Skeletal muscle satellite cell (primary cell): ENCODE measurements at regions not wholly inside any gene's neighbourhood (a gene's known extent, or its start where the extent isn't known, plus 50 kb on each side); places are given as distances from the start of the nearest gene placed in this dataset.
"Not testable (repeated sequence)": the region's sequence is repeated elsewhere in the genome, so short reads cannot be mapped to it uniquely, and the experiment has no call there.

Experiments
- H3K27me3 ChIP-seq: 2 replicates; pipeline ENCODE4 v1.7.0; 2013; ENCODE audit warnings: low read length; ENCODE audit not compliant: control insufficient read depth, insufficient read depth
- H3K36me3 ChIP-seq: 2 replicates; pipeline ENCODE4 v1.7.0; 2013; ENCODE audit warnings: mild to moderate bottlenecking, control low read depth, low read length; ENCODE audit not compliant: insufficient read depth
- H3K4me1 ChIP-seq: 2 replicates; pipeline ENCODE4 v1.7.0; 2013; ENCODE audit warnings: low read length; ENCODE audit not compliant: control insufficient read depth, insufficient read depth
- H3K4me2 ChIP-seq: 2 replicates; pipeline ENCODE4 v1.7.0; 2013; ENCODE audit warnings: mild to moderate bottlenecking, low read length
- H3K4me3 ChIP-seq: 2 replicates; pipeline ENCODE4 v1.7.0; 2013; ENCODE audit warnings: low read length
- H3K9ac ChIP-seq: 2 replicates; pipeline ENCODE4 v1.7.0; 2013; ENCODE audit warnings: mild to moderate bottlenecking, low read depth, low read length, moderate library complexity
- H3K9me3 ChIP-seq: replicated peaks from 2 replicates; pipeline ENCODE4 v1.7.0; 2013; ENCODE audit warnings: mild to moderate bottlenecking, control low read depth, low read length

DNA sequence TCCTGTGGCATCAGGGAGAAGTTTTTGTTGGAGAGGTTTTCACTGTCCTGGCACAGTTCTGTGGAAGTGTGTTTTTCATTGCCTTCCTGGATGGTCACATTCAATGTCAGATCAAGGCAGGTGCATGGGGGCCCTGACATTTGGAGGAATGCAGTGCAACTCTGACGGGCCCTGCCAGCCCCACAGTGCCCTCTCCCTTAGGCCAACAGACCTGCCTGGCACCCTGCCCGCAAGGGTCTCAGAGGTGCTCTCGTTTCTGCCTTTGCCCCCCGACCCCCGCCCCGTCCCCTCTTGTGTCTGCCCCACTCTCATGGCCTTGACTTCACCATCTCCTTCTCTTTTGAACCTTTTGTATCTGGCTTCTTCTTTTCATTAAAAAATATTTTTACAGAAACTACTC, 257.2 kb upstream of the HDAC4 start:
- no peaks in the 10 kb centered on the region for H3K9me3 ChIP-seq
- no peaks in the 10 kb centered on the region for H3K4me1 ChIP-seq
- no peak overlapping the region for H3K9ac ChIP-seq
- H3K4me3 ChIP-seq = no peak overlapping the region
- no peaks in the 10 kb centered on the region for H3K27me3 ChIP-seq
- H3K4me2 ChIP-seq = no peak overlapping the region
- H3K36me3 ChIP-seq = no peaks in the 10 kb centered on the region

DNA sequence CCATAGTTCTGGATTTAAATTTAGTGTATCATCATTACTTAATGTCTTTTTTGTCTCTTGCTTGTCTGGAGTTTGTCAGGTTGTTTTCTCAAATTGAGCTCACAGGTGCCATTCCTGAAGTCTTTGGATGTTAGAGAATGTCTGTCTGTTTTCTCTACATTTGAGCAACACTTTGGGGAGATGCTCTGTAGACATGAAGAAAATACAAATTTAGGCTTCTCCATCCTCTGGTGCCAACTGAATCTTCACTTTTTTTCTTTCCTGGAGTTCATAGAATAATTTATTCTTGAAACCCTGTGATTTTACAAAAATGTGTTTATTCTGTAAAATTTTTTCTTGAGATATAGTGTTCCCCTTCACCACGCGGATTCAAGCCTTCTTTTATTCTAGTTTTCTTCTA, 256.4 kb upstream of the HDAC4 start:
- Histone ChIP-seq H3K36me3 (no peaks in the 10 kb centered on the region), H3K4me1 (no peaks in the 10 kb centered on the region), H3K27me3 (no peaks in the 10 kb centered on the region), H3K4me2 (no peak overlapping the region), H3K4me3 (no peak overlapping the region), H3K9me3 (no peaks in the 10 kb centered on the region), H3K9ac (no peak overlapping the region)

DNA sequence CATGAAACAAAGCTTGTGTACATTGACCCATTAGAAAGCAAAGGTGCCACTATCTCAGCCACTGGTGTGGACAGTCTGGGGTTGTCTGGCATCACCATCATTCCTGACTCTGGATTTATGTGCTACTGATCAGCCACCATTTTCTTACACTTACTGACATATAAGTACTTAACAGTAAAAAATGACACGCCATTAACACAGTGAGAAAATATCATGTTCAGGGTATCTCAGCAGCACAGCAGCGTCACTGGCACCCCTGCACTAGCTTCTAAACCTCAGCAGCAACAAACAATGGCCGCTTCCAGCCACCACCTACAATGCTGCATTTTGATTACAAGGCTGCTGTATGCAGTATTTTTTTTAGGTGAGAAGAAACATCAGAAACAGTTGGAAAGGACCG, 253.4 kb upstream of the HDAC4 start:
- no peak overlapping the region for H3K4me2 ChIP-seq
- no peak overlapping the region for H3K4me3 ChIP-seq
- H3K36me3 ChIP-seq = no peaks in the 10 kb centered on the region
- H3K27me3 ChIP-seq = no peaks in the 10 kb centered on the region
- no peaks in the 10 kb centered on the region for H3K4me1 ChIP-seq
- no peak overlapping the region for H3K9ac ChIP-seq
- H3K9me3 ChIP-seq = no peaks in the 10 kb centered on the region

DNA sequence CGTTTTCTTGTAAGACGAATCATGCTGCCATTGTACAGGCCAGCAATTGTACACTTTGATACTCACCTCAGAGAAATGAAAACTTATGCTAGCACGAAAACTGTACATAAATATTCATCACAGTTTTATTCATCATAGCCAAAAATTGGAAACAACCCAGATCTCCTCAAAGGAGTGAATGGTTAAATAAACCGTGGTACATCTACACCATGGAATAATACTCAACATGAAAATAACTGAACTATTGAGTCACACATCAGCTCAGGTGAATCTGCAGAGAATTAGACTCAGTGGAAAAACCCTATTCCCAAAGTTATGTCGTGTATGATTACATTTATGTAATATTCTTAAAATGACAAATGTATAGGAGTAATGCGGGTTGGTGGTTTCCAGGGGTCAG, 251.0 kb upstream of the HDAC4 start:
- Histone ChIP-seq H3K9ac (no peak overlapping the region), H3K4me2 (no peak overlapping the region), H3K27me3 (no peaks in the 10 kb centered on the region), H3K4me3 (no peak overlapping the region), H3K9me3 (no peaks in the 10 kb centered on the region), H3K4me1 (no peaks in the 10 kb centered on the region), H3K36me3 (no peaks in the 10 kb centered on the region)

DNA sequence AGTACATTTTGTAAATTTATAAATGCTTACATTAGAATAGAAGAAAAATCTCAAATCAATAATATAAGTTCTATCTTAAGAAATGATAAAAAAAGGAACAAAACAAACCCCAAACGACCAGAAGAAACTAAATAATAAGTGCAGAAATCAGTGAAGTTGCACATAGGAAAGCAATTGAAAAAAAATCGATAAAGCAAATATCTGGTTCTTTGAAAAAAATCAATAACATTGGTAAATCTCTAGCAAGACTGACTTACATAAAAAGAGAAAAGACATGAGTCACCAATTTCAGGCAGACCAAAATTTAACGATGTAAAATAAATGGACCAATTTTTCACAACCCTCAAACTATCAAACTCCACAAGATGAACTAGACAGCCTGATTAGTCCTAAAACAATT, 249.9 kb upstream of the HDAC4 start:
- H3K9me3 ChIP-seq = no peaks in the 10 kb centered on the region
- H3K4me2 ChIP-seq = no peak overlapping the region
- no peaks in the 10 kb centered on the region for H3K4me1 ChIP-seq
- no peaks in the 10 kb centered on the region for H3K36me3 ChIP-seq
- H3K27me3 ChIP-seq = no peaks in the 10 kb centered on the region
- H3K4me3 ChIP-seq = no peak overlapping the region
- no peak overlapping the region for H3K9ac ChIP-seq

DNA sequence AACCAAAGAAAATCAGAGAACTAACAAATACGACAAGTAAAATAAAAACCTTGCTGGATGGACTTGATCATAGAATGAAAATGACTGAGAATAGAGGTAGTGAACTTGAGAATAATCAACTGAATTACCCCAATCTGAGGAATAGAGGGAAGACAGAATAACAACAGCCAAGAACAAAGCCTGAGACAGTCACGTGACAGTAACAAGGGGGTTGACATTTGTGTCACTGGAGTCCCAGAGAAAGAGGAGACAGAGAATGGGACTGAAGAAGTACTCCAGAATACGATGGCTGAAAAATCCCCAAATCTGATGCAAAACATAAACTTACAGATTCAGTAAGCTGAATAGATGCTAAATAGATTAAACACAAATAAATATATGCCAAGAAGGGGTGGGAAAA, 248.5 kb upstream of the HDAC4 start:
- H3K36me3 ChIP-seq = no peaks in the 10 kb centered on the region
- H3K4me2 ChIP-seq = no peak overlapping the region
- H3K9me3 ChIP-seq = no peaks in the 10 kb centered on the region
- no peaks in the 10 kb centered on the region for H3K27me3 ChIP-seq
- no peak overlapping the region for H3K4me3 ChIP-seq
- no peaks in the 10 kb centered on the region for H3K4me1 ChIP-seq
- H3K9ac ChIP-seq = no peak overlapping the region

DNA sequence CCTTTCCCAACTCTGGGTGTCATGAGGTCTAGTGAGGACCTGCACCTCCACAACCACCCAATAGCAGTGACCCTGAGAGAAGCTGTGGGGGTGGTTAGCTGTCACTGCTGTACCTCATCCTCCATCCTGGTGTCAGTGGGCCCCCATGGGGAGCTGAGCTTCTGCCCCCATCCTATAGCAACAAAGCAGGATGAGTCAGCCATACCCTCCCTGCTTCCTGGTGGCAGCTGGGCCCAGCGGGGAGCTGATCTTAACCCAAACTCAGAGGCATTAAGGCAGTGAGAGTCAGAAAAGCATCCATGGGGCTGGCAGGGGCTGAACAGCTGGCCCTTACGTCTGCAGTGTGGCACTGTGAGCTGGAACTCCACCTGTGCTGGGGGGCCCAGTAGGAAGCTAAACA, 247.8 kb upstream of the HDAC4 start:
- H3K36me3 ChIP-seq = no peaks in the 10 kb centered on the region
- H3K4me2 ChIP-seq = no peak overlapping the region
- no peaks in the 10 kb centered on the region for H3K4me1 ChIP-seq
- H3K9ac ChIP-seq = no peak overlapping the region
- no peak overlapping the region for H3K4me3 ChIP-seq
- H3K9me3 ChIP-seq = peaks cover 4% of the 10 kb centered on the region
- no peaks in the 10 kb centered on the region for H3K27me3 ChIP-seq

DNA sequence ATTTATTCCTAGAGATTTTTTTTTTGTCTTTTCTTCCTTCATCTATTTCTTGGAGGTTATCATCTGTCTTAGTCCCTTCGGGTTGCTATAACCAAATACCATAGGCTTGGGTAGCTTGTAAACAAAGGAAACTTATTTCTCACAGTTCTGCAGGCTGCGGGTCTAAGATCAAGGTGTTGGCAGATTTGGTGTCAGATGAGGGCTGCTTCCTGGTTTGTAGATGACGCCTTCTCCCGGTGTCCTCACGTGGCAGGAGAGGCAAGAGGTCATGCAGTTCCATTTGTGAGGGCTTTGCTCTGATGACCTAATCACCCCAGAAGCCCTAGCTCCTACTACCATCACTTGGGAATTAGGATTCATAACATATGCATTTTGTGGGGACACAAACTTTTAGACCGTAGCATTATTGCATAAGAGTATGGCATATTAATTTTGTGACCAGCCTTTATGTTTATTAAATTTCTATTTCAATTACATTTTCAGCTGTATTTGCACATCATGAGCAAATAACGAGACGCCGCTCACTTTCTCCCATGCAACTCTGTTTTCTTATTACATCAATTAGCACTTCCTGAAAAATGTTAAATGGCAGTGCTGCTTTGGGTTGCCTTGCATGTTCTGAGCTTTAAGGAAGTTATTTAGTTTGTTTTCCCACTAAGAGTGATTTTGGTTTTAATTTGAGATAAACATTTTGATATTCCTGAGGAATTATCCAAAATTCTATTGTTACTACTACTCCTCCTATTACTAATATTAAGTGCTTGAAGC, 246.4 kb upstream of the HDAC4 start:
- Histone ChIP-seq H3K4me3 (no peak overlapping the region), H3K9me3 (peaks cover 4% of the 10 kb centered on the region), H3K36me3 (no peaks in the 10 kb centered on the region), H3K4me2 (no peak overlapping the region), H3K4me1 (no peaks in the 10 kb centered on the region), H3K9ac (no peak overlapping the region), H3K27me3 (no peaks in the 10 kb centered on the region)

DNA sequence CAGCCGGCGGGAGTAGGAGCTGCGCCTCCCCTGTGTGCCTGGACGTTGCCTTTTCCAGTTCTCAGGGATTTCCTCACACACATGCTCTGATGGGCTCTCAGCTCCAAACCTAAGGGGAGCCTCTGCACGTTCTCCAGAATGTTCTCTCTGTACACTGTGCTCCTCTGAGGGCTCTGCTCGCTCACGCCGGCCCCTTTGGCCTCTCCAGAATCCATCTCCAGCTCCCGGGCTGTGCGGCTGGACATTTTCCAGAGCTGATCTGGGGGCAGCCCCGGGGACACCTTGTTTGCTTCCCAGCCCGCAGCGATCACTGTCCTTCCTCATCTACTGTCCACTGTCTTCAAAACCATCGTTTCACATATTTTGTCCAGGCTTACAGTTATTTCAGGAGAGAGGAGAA, 245.4 kb upstream of the HDAC4 start:
- Histone ChIP-seq H3K4me2 (no peak overlapping the region), H3K4me1 (no peaks in the 10 kb centered on the region), H3K36me3 (no peaks in the 10 kb centered on the region), H3K4me3 (no peak overlapping the region), H3K9ac (no peak overlapping the region), H3K9me3 (peaks cover 8% of the 10 kb centered on the region), H3K27me3 (no peaks in the 10 kb centered on the region)

DNA sequence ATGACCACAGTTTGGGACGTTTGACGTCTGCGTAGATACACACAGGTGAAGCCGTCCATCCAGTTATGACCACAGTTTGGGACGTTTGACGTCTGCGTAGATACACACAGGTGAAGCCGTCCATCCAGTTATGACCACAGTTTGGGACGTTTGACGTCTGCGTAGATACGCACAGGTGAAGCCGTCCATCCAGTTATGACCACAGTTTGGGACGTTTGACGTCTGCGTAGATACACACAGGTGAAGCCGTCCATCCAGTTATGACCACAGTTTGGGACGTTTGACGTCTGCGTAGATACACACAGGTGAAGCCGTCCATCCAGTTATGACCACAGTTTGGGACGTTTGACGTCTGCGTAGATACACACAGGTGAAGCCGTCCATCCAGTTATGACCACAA, 243.8 kb upstream of the HDAC4 start:
- not testable (repeated sequence) for H3K27me3 ChIP-seq, H3K4me2 ChIP-seq, H3K4me3 ChIP-seq, H3K9ac ChIP-seq, H3K36me3 ChIP-seq, H3K4me1 ChIP-seq
- H3K9me3 ChIP-seq = peaks cover 12% of the 10 kb centered on the region

DNA sequence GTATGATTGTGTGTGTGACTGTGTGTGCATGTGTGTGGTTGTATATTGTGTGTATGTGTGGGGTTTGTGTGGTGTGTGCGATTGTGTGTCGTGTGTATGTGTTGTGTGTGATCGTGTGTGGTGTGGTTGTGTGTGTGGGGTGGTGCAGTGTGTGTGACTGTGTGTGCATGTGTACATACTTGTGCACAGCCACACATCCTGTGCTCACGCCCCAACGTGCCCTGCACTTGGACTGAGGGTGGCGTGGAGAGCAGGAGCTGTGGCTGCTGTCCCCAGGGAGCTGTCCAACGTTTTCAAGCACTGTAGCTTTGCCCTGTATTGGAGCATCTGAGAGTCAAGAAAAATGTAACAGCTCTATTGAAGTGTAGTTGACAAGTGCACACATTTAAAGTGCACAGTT, 243.2 kb upstream of the HDAC4 start:
- Histone ChIP-seq H3K36me3 (no peaks in the 10 kb centered on the region), H3K9ac (no peak overlapping the region), H3K4me3 (no peak overlapping the region), H3K9me3 (peaks cover 12% of the 10 kb centered on the region), H3K4me1 (no peaks in the 10 kb centered on the region), H3K27me3 (no peaks in the 10 kb centered on the region), H3K4me2 (no peak overlapping the region)

DNA sequence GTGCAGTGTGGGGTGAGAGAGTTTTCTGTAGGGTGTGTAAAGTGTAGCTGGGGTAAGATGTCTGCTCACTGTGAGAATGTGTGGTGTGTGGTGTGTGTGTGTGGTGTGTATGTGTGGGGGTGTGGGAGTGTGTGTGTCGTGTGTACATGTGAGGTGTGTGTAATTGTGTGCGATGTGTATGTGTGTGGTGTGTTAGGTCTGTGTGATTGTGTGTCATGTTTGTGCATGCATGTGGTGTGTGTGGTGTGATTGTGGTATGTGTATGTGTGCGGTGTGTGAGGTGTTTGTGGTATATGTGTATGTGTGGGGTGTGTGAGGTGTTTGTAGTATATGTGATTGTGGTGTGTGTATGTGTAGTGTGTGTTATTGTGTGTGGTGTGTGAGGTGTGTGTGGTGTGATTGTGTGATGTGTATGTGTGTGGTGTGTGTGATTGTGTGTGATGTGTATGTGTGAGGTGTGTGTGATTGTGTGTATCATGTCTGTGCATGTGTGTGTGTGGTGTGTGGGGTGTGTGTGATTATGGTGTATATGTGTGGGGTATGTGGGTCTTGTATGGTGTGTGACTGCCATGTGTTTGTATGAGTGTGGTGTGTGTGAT, 241.7 kb upstream of the HDAC4 start:
- Histone ChIP-seq H3K4me3 (no peak overlapping the region), H3K4me1 (no peaks in the 10 kb centered on the region), H3K4me2 (no peak overlapping the region), H3K9ac (no peak overlapping the region), H3K9me3 (peaks cover 12% of the 10 kb centered on the region), H3K36me3 (no peaks in the 10 kb centered on the region), H3K27me3 (no peaks in the 10 kb centered on the region)
